ENCODE measurements at regions not wholly inside any gene's neighbourhood (a gene's known extent, or its start where the extent isn't known, plus 50 kb on each side); places are given as distances from the start of the nearest gene placed in this dataset.
"Not testable (repeated sequence)": the region's sequence is repeated elsewhere in the genome, so short reads cannot be mapped to it uniquely, and the experiment has no call there.

GRCh38 chr5:106292654-106293053 is 1378.1 kb downstream of the EFNA5 start:
- no peak for DNase-seq

GRCh38 chr5:106290841-106291240 is 1379.9 kb downstream of the EFNA5 start:
- DNase-seq: no peak

GRCh38 chr5:106288979-106289378 is 1381.8 kb downstream of the EFNA5 start:
- DNase-seq: no peak

GRCh38 chr5:106277540-106278096 is 1393.1 kb downstream of the EFNA5 start:
- no peak for DNase-seq

DNA sequence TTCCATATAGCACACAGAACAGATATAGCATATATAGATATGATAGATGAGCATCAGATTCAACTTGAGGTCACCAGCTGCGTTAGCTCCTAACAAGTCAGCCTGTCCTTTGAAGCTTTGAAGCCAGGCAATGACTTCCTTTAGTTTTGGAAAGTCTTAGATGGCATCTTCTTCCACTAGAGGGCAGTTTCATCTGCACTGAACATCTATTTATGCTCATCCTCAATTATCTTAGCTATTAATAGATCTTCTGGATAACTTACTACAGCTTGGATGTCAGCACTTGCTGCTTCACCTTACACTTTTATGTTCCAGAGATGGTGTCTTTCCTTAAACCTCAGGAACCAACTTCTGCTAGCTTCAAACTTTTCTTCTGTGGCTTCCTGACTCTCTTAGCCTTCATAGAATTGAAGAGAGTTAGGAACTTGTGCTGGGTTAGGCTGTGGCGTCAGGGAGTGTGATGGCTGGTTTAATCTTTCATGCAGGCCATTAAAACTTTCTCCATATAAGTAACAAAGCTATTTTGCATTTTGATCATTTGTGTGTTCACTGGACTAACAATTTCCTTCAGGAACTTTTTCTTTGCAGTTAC is 1401.4 kb downstream of the EFNA5 start:
- DNase-seq: peak in 1 of 2 experiments; percentile 47

GRCh38 chr5:106267256-106267655 is 1403.5 kb downstream of the EFNA5 start:
- no peak for DNase-seq

- no peak for DNase-seq
Measured at GRCh38 chr5:106262395-106262794, 1408.3 kb downstream of the EFNA5 start.

GRCh38 chr5:106259431-106260090 is 1411.2 kb downstream of the EFNA5 start:
- DNase-seq: not testable (repeated sequence)

DNA sequence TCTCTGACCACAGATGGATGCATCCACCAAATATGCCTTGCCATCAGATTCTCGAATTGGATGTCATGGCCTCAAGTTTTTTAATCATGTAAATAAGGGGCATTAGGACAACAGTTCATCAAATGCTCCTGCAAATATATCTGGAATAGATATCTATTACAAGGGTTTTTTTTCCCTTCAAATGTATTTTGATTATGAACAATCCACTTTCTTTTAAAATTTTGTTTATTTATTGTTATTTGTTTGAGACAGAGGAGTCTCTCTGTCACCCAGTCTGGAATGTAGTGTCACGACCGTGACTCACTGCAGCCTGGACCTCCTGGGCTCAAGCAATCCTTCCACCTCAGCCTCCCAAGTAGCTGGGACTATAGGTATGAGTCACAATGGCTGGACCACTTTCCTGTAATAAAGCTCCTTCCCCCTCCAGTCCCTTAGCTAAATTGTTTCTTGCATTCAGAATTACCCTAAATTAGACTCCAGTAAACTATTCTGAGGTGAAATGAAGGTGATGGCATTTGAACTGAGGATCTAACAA is 1412.1 kb downstream of the EFNA5 start:
- DNase-seq: no peak

DNA sequence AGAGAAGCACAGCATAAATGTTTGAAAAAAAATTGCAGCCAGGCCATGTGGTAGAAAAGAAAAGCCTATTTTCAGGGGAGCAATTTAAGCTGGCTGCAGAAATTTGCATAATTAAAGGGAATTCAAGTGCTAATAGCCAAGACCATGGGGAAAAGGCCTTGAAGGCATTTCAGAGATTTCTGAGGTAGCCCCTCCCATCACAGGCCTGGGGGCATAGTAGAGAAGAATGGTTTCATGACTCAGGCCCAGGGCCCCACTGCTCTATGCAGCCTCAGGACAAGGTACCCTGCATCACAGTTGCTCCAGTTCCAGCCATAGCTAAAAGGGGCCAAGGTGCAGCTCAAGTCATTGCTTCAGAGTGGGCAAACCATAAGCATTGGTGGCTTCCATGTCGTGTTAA is 1416.0 kb downstream of the EFNA5 start:
- DNase-seq: no peak

GRCh38 chr5:106246044-106246745 is 1424.5 kb downstream of the EFNA5 start:
- DNase-seq: not testable (repeated sequence)

DNA sequence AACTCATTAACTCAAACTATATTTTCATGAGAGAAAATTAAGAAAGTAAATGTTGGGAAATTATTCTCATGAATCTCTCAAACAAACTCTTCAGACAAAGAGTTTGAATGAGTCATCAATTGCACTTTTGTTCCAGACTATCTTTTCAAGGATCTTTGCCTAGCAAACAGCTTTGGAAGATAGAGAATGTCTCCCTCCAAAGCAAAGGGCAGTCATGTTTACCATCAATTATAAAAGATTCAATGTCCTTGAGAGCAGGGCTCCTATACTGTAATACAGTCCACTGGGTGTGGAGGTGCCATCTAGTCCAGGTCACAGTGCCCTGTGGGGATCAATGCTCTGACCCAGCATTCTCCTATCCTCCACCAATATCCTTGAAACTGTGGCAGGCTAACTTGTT is 1429.3 kb downstream of the EFNA5 start:
- DNase-seq: no peak

- DNase-seq: no peak
Measured at GRCh38 chr5:106205916-106206571, 1464.7 kb downstream of the EFNA5 start.

GRCh38 chr5:106202035-106202434 is 1468.7 kb downstream of the EFNA5 start:
- DNase-seq: no peak

DNA sequence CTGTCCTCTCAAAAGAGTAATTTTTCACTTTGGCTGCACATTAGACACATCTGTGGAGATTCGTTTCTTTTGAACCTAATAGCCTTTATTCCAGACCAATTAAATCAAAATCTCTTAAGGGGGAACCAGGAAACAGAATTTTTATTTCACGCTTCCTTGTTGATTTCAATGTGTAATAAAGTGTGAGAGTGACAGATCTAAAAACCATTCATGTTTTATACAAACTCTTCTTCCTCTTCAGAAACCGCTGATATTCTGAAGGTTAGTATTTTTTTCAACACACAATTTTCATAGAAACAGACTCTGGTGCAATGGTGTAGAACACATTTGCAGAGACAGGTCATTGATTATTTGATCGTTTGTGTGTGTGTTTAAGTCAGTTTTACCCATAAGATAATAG is 1469.8 kb downstream of the EFNA5 start:
- DNase-seq: no peak

DNA sequence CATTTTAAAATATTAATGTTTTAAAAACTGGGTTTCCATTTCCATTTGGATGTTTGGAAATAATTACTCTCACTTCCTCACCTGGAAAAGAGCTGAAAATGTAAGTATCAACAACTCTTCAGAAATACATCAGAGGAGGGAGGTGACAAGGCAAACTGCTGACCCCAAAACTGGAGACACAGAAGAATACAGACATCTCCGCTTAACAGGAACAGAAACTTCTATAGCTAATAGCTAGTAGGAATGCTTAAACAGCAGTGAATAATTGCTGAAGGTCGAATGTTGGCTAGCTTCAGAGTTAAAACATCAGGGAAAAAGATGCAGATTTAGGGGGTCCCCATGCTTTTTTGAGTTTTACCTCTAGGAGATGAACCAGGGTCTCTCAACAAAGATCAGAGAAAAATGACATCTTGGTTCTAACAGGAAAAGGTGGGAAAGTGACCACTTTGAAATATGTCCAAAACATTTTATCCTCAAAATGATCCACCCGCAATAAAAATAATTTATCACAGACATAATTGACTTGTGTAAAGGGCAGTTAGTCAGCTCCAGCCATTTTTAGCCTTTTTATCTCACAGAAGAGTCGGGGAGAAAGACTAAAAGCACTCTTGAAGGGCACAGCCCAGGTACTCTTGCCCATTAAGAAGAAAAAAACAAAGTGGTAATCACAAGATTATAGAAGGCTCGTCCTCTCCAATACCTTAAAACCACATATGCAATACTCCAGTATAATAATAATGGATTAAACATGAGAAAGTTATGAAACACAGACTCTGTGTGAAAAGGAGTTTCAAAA is 1474.9 kb downstream of the EFNA5 start:
- no peak for DNase-seq

GRCh38 chr5:106189121-106189809 is 1481.5 kb downstream of the EFNA5 start:
- DNase-seq: no peak

DNA sequence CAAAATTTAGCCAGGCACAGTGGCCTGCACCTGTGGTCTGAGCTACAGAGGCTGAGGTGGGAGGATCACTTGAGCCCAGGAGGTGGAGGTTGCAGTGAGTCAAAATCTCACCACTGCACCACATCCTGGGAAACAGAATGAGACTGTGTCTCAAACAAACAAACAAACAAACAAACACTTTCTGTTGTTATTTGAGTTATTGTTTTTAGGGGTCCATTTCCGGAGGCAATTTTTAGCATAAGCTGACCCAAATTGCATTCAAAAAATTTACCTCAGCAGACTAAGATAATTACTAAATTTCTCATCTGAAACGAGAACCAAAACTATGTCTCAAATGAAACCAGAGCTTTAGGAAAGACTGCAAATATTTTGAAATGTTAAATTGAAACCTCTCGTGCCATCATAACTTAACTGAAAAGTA is 1485.1 kb downstream of the EFNA5 start:
- no peak for DNase-seq

- DNase-seq: no peak
Measured at GRCh38 chr5:106174903-106175302, 1495.8 kb downstream of the EFNA5 start.

- DNase-seq: no peak
Measured at GRCh38 chr5:106172681-106173532, 1497.8 kb downstream of the EFNA5 start.

DNA sequence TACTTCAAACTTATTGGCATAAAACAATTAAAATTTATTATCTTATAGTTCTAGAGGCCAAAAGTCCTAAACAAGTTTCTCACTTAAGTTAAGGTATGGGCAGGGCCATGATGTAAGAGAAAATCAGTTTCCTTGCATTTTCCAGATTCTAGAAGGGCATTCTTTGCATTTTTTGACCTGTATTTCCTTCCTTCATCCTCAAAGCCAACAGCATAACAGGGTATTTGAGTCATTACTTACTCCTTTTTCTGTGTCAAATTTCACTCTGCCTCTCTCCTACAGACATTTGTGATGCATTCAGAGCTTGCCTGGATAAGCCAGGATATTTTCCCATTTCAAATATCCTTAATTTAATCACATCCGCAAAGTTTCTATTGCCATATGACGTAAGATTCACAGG is 1499.0 kb downstream of the EFNA5 start:
- peak in 1 of 2 experiments; percentile 45 for DNase-seq
